ENCODE measurements at regions not wholly inside any gene's neighbourhood (a gene's known extent, or its start where the extent isn't known, plus 50 kb on each side); places are given as distances from the start of the nearest gene placed in this dataset.

GRCh38 chr1:55275151-55275748 is 60.1 kb upstream of the USP24 start:
- no peak for FAIRE-seq

GRCh38 chr1:55272994-55273393 is 57.8 kb upstream of the USP24 start:
- no peak for FAIRE-seq
